ENCODE measurements at regions not wholly inside any gene's neighbourhood (a gene's known extent, or its start where the extent isn't known, plus 50 kb on each side); places are given as distances from the start of the nearest gene placed in this dataset.

- no peak for DNase-seq
Observed at GRCh38 chr17:62880120-62880519, 72.0 kb upstream of the MARCHF10 start.

- DNase-seq = no peak
Observed at GRCh38 chr17:62876673-62877405, 68.7 kb upstream of the MARCHF10 start.

- DNase-seq = no peak
Observed at GRCh38 chr17:62876063-62876462, 67.9 kb upstream of the MARCHF10 start.

GRCh38 chr17:62875296-62875695 is 67.2 kb upstream of the MARCHF10 start:
- no peak for DNase-seq

GRCh38 chr17:62871291-62871690 is 63.2 kb upstream of the MARCHF10 start:
- DNase-seq = no peak

GRCh38 chr17:62870552-62870971 is 62.4 kb upstream of the MARCHF10 start:
- no peak for DNase-seq

GRCh38 chr17:62870030-62870541 is 62.0 kb upstream of the MARCHF10 start:
- DNase-seq = no peak

GRCh38 chr17:62868723-62869122 is 60.6 kb upstream of the MARCHF10 start:
- no peak for DNase-seq

GRCh38 chr17:62868008-62868407 is 59.9 kb upstream of the MARCHF10 start:
- no peak for DNase-seq

- no peak for DNase-seq
Observed at GRCh38 chr17:62867303-62867702, 59.2 kb upstream of the MARCHF10 start.

GRCh38 chr17:62866471-62866870 is 58.4 kb upstream of the MARCHF10 start:
- DNase-seq = no peak

GRCh38 chr17:62865586-62865985 is 57.5 kb upstream of the MARCHF10 start:
- DNase-seq = no peak

- DNase-seq = no peak
Observed at GRCh38 chr17:62862251-62862650, 54.1 kb upstream of the MARCHF10 start.

- no peak for DNase-seq
Observed at GRCh38 chr17:62860962-62861873, 53.1 kb upstream of the MARCHF10 start.

- DNase-seq = no peak
Observed at GRCh38 chr17:62859146-62859545, 51.0 kb upstream of the MARCHF10 start.
